SKM-1 (cell line): ENCODE measurements at regions not wholly inside any gene's neighbourhood (a gene's known extent, or its start where the extent isn't known, plus 50 kb on each side); places are given as distances from the start of the nearest gene placed in this dataset.

Experiments used
- DNase-seq: peaks from one replicate; lab custom pipeline; 2025; ENCODE audit not compliant: unreplicated experiment; lab: John Stamatoyannopoulos, UW

DNA sequence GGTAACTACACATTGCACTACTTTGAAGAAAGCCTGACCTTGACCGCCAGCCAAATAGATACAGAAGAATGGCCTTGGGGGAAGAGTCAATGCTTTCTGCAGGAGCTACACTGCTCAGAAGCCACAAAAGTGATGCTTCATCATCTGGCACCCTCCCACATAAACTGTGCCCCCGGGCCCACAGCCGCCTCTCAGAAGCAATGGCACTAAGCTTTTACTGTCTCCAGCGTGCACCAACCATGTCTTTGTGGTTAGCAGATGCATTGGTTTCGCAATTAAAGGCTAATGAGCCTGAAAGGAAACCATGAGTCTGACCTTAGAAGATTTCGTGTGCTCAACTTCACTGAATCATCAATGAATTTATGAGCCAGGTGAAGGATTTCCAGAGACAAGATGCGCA, 209.4 kb upstream of the TRIB2 start:
- DNase-seq, result peak; percentile 70

DNA sequence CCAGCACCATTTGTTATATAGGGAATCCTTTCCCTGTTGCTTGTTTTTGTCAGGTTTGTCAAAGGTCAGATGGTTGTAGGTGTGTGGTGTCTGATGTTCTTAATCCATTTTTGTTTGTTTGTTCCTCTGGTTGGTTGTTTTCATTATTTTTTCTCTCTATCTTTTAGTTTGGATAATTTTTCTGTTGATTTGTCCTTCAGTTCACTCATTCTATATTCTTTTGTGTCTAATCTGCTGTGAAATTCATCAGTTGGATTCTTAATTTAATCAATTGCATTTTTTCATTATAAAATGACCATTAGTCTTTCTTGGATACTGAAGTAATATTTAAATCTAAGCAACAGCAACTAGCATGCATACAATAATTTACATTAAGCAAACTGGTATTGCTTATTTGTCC, 206.7 kb upstream of the TRIB2 start:
- no peak for DNase-seq

- no peak for DNase-seq
These were observed 203.4 kb upstream of the TRIB2 start for GRCh38 chr2:12513339-12513738.

- no peak for DNase-seq
These were observed 202.6 kb upstream of the TRIB2 start for GRCh38 chr2:12514168-12514567.

GRCh38 chr2:12514631-12515437, 201.9 kb upstream of the TRIB2 start:
- DNase-seq, result no peak

DNA sequence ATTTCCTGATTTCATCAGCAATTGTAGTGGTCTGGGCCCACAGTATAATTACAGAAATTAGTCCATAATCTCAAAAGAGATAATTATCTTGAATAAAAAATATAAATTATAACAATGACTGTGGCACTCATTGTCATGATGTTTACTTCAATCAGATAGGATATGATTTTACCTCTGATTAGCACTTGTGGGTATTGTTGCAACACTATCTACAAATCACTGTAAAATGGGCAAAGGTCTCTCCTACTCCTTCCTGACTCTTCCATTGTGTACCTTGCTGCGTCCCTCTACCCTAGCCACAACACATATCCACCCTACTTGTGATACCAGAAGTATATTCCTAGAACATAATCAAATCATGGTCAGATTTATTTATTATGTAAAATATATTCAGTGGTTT, 200.9 kb upstream of the TRIB2 start:
- no peak for DNase-seq

- no peak for DNase-seq
These were observed 183.3 kb upstream of the TRIB2 start for GRCh38 chr2:12533337-12534005.

- no peak for DNase-seq
These were observed 182.0 kb upstream of the TRIB2 start for GRCh38 chr2:12534646-12535263.

- DNase-seq, result no peak
These were observed 179.8 kb upstream of the TRIB2 start for GRCh38 chr2:12536976-12537375.

GRCh38 chr2:12538138-12538694, 178.5 kb upstream of the TRIB2 start:
- DNase-seq, result no peak

- DNase-seq, result no peak
These were observed 177.4 kb upstream of the TRIB2 start for GRCh38 chr2:12539336-12539735.

DNA sequence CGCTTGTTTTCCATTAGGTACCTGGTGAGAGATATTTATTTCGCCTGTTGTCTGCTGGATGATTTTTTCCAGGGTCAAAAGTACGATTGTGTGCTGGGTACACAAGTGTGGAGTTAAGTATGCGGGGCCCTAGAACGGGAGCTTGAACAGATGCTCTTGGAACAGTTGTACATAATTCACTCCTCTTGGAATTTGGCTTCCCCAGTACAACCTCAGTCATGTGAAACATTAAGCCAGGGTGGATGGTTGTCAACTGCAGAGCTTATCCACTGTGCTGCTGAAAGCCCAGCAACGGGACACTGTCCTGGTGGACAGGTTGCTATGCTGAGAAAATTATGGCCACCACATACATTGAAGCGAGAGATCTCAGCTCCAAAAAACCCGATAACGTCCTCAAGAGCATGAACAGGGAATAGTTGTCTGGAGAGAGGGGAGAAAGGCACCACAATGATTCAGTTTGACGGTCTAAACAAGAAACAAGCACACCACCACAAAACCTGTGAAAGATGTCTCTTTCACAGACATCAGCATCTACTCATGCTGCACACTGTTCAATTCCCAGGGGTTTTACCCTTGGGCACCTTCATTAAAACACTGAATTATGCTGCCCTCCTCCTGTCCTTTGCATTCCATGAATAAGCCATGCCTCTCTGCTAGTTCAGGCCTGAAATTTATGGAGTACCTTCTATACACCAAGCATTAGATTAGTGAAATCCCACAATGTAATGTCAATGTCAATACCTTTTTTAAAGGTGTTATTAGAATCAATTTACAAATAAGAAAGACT, 176.8 kb upstream of the TRIB2 start:
- DNase-seq, result no peak

- no peak for DNase-seq
These were observed 173.4 kb upstream of the TRIB2 start for GRCh38 chr2:12543076-12543977.

GRCh38 chr2:12543978-12544558, 172.7 kb upstream of the TRIB2 start:
- no peak for DNase-seq

DNA sequence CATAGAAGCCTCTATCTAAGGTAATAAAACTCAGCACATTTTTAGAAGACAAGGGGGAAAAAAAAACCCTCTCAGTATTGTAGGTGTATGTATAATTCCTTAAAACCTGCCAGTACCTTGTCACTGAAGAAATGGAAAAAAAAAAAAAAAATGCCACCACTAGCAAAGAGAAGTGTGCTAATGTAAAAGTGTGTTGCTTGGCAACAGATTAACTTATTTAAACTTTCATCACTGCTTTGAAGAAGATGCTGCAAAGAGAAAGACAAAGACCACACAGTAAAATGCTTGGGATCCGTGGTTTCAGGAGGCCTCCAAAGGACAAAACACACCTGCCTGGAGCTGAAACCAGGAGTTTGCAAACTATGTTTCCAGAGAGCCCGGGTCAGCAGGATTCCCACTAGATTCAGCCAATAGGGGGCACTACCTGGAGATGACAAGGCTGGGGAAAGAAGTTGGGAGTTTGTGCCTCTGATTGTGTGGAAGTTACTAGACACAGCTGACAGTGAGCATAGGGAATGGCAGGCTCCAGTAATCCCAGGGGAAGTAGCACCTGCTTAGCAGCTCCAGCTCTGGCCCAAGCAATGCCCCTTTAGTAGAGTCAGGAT, 169.1 kb upstream of the TRIB2 start:
- no peak for DNase-seq

GRCh38 chr2:12548906-12549305, 167.8 kb upstream of the TRIB2 start:
- DNase-seq, result no peak

- DNase-seq, result no peak
These were observed 167.1 kb upstream of the TRIB2 start for GRCh38 chr2:12549641-12550040.

GRCh38 chr2:12552092-12552491, 164.6 kb upstream of the TRIB2 start:
- no peak for DNase-seq
